Femur (tissue), 1 donor: ENCODE measurements at regions not wholly inside any gene's neighbourhood (a gene's known extent, or its start where the extent isn't known, plus 50 kb on each side); places are given as distances from the start of the nearest gene placed in this dataset.
"Not testable (repeated sequence)": the region's sequence is repeated elsewhere in the genome, so short reads cannot be mapped to it uniquely, and the experiment has no call there.

Experiments used
- DNase-seq: peaks from one replicate; pipeline ENCODE4 v3.0.0-alpha.2; 2017

- DNase-seq, result no peak
Observed at GRCh38 chr13:85191996-85192718, 607.1 kb downstream of the SLITRK6 start.

- DNase-seq, result no peak
Observed at GRCh38 chr13:85186356-85187045, 612.7 kb downstream of the SLITRK6 start.

- DNase-seq, result no peak
Observed at GRCh38 chr13:85174291-85174690, 624.9 kb downstream of the SLITRK6 start.

GRCh38 chr13:85170372-85170771 is 628.8 kb downstream of the SLITRK6 start:
- no peak for DNase-seq

- DNase-seq, result no peak
Observed at GRCh38 chr13:85166891-85167290, 632.3 kb downstream of the SLITRK6 start.

GRCh38 chr13:85163063-85163462 is 636.2 kb downstream of the SLITRK6 start:
- DNase-seq, result no peak

GRCh38 chr13:85148009-85148408 is 651.2 kb downstream of the SLITRK6 start:
- DNase-seq, result no peak

- DNase-seq, result no peak
Observed at GRCh38 chr13:85142351-85142927, 656.8 kb downstream of the SLITRK6 start.

GRCh38 chr13:85141401-85141800 is 657.8 kb downstream of the SLITRK6 start:
- no peak for DNase-seq

GRCh38 chr13:85140192-85140591 is 659.0 kb downstream of the SLITRK6 start:
- DNase-seq, result no peak

GRCh38 chr13:85137516-85137915 is 661.7 kb downstream of the SLITRK6 start:
- no peak for DNase-seq

GRCh38 chr13:85132986-85133385 is 666.2 kb downstream of the SLITRK6 start:
- no peak for DNase-seq

- not testable (repeated sequence) for DNase-seq
Observed at GRCh38 chr13:85123501-85123900, 675.7 kb downstream of the SLITRK6 start.

- no peak for DNase-seq
Observed at GRCh38 chr13:85108356-85108755, 690.9 kb downstream of the SLITRK6 start.

- no peak for DNase-seq
Observed at GRCh38 chr13:85099245-85099644, 700.0 kb downstream of the SLITRK6 start.

GRCh38 chr13:85095418-85096272 is 703.6 kb downstream of the SLITRK6 start:
- DNase-seq, result no peak

GRCh38 chr13:85093808-85094207 is 705.4 kb downstream of the SLITRK6 start:
- DNase-seq, result no peak

GRCh38 chr13:85091631-85092234 is 707.5 kb downstream of the SLITRK6 start:
- peak; percentile 24 for DNase-seq

- DNase-seq, result no peak
Observed at GRCh38 chr13:85089186-85089585, 710.0 kb downstream of the SLITRK6 start.

GRCh38 chr13:85080691-85081090 is 718.5 kb downstream of the SLITRK6 start:
- no peak for DNase-seq

- no peak for DNase-seq
Observed at GRCh38 chr13:85076343-85076742, 722.9 kb downstream of the SLITRK6 start.

- no peak for DNase-seq
Observed at GRCh38 chr13:85074543-85075313, 724.5 kb downstream of the SLITRK6 start.
